ENCODE measurements at regions not wholly inside any gene's neighbourhood (a gene's known extent, or its start where the extent isn't known, plus 50 kb on each side); places are given as distances from the start of the nearest gene placed in this dataset.

DNA sequence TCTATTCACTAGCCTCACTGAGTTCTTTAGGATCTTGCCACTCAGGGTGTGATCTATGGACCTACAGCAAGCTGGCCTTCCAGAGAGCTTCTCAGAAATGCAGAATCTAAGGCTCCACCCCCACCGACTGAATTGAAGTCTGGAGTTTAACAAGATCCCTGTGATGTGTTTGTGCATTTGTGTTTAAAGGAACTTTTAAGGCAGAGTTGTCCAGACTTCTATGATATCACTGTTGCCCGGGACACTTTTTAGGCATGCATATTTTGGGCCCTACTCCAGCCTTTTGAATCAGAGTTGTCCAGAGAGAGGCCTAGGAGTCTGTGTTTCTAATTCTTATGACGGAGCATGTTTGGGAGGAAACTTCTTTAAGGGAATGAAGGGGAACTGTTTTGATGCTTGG lies 232.3 kb downstream of the QKI start:
- TF ChIP-seq CTCF (conservative IDR thresholded peaks at IDR 0.05): no peak

More for the DNA sequence above, 232.3 kb downstream of the QKI start:
- no peak overlapping the region for H3K56ac ChIP-seq (ENCODE audit: insufficient read length, low read depth, low read length)
- no peak overlapping the region for H2AK5ac ChIP-seq (ENCODE audit: insufficient read length, low read length)
- Mint-ChIP-seq H3K27ac (peak overlapping the region in 1 of 3 experiments; percentile 32; a peak in 1 of 7 replicates), H3K4me1 (peaks cover 2 to 6% of the 10 kb centered on the region in 2 experiments), H3K9me3 (peaks cover 0 to 5% of the 10 kb centered on the region in 2 experiments; a peak in 3 of 5 replicates), H3K4me3 (no peak overlapping the region), H3K36me3 (ENCODE audit: insufficient read depth in 1 of 3, low read depth in 3 of 3) (peaks cover 0 to 5% (median 0%) of the 10 kb centered on the region in 3 experiments; a peak in 3 of 7 replicates), H3K27me3 (ENCODE audit: low read depth) (peaks cover 1% of the 10 kb centered on the region; the same call in 1 of the 2 replicates)
- H4K5ac ChIP-seq (ENCODE audit: insufficient read length, low read depth, low read length): no peak overlapping the region
- no peak overlapping the region for H2BK12ac ChIP-seq (ENCODE audit: insufficient read length, low read depth, low read length)
- no peak overlapping the region for H2BK15ac ChIP-seq (ENCODE audit: low read depth, low read length)
- H3T11ph ChIP-seq (ENCODE audit: low read length): no peak overlapping the region
- H3K27me3 ChIP-seq (ENCODE audit: insufficient read depth, low read length): no peaks in the 10 kb centered on the region
- H3K4me2 ChIP-seq (ENCODE audit: insufficient read depth, insufficient read length, low read length): no peak overlapping the region
- no CpG with 5 or more reads among the region's 3 CpGs for WGBS (ENCODE audit: extremely low coverage, insufficient read length, low lambda C conversion rate)
- no peak overlapping the region for H2BK5ac ChIP-seq (ENCODE audit: insufficient read length, low read length)
- no peak overlapping the region for H3K4ac ChIP-seq (ENCODE audit: low read depth, low read length)
- H2BK20ac ChIP-seq (ENCODE audit: low read depth, low read length, poor library complexity, severe bottlenecking): no peak overlapping the region
- no peak overlapping the region for H2AFZ ChIP-seq (ENCODE audit: low read length)
- H3K18ac ChIP-seq (ENCODE audit: insufficient read length, low read depth, low read length): no peak overlapping the region
- no peak overlapping the region for H2BK120ac ChIP-seq (ENCODE audit: low read depth, low read length, poor library complexity, severe bottlenecking)
- no peaks in the 10 kb centered on the region for H4K20me1 ChIP-seq (ENCODE audit: control insufficient read depth, insufficient read depth, insufficient read length)
- no peaks in the 10 kb centered on the region for H3K79me1 ChIP-seq (ENCODE audit: insufficient read depth, low read depth, low read length, poor library complexity, severe bottlenecking)
- H3K4me1 ChIP-seq (ENCODE audit: insufficient read depth, low read length): no peaks in the 10 kb centered on the region; the same call in 1 of the 2 replicates
- H3K14ac ChIP-seq (ENCODE audit: insufficient read depth, low read length): no peak overlapping the region
- no peak overlapping the region for H4K91ac ChIP-seq (ENCODE audit: insufficient read length, low read depth, low read length)
- H3K23me2 ChIP-seq (ENCODE audit: insufficient read length, low read depth, low read length, poor library complexity, severe bottlenecking): no peaks in the 10 kb centered on the region
- no peak overlapping the region for H3K23ac ChIP-seq (ENCODE audit: insufficient read length, low read depth, low read length)
- no peaks in the 10 kb centered on the region for H3K9me3 ChIP-seq (ENCODE audit: control insufficient read depth, low read depth, low read length)
- H3K9ac ChIP-seq (ENCODE audit: extremely low read depth, insufficient read length, low read length): no peak overlapping the region
- no peak for DNase-seq
- no peak overlapping the region for H3K27ac ChIP-seq (ENCODE audit: insufficient read length, low read depth, low read length)
- no peak overlapping the region for H4K8ac ChIP-seq (replicated peaks; ENCODE audit: insufficient read length, low read depth, low read length)
- no peaks in the 10 kb centered on the region for H3K79me2 ChIP-seq (ENCODE audit: insufficient read depth, low read length)

All from H9 (cell line).